H1 (cell line): ENCODE measurements at regions not wholly inside any gene's neighbourhood (a gene's known extent, or its start where the extent isn't known, plus 50 kb on each side); places are given as distances from the start of the nearest gene placed in this dataset.

Experiments used
- CTCF ChIA-PET: fragments of 300-600 bp; sonication (Branson Sonifier 250); formaldehyde crosslinking; loops from one replicate; lab custom pipeline; 2021; ENCODE audit not compliant: partially characterized antibody; lab: Charles Lee
- POLR2A ChIA-PET: fragments of 300-600 bp; sonication (Branson Sonifier 250); formaldehyde crosslinking; loops from one replicate; lab custom pipeline; 2021; ENCODE audit warnings: inconsistent platforms; ENCODE audit not compliant: partially characterized antibody; lab: Charles Lee
- DNase-seq, 2 experiments: peaks; one replicate each; pipeline versions ENCODE4 v3.0.0 to v3.0.0-alpha.2; 2010 to 2022; ENCODE audit warnings: low spot score in 2 of 2, low read depth in 1 of 2, mixed read lengths in 1 of 2
- FAIRE-seq: peaks from 2 replicates; lab custom pipeline; 2011; peaks lifted over from hg19 to GRCh38; lab: Jason Lieb, UNC
- H2AFZ ChIP-seq: 2 replicates; pipeline ENCODE4 v1.8.1; 2012; ENCODE audit warnings: low read length, inconsistent platforms
- H2AK5ac ChIP-seq: 2 replicates; pipeline ENCODE4 v1.6.1; 2013; ENCODE audit warnings: low read depth, low read length
- H2BK120ac ChIP-seq: replicated peaks from 2 replicates; pipeline ENCODE3; 2013; ENCODE audit warnings: low read depth, low read length, inconsistent platforms
- H2BK12ac ChIP-seq: 2 replicates; pipeline ENCODE4 v1.6.1; 2013; ENCODE audit warnings: low read depth, low read length
- H2BK15ac ChIP-seq: 2 replicates; pipeline ENCODE4 v1.6.1; 2013; ENCODE audit warnings: low read length
- H2BK20ac ChIP-seq: 2 replicates; pipeline ENCODE4 v1.6.1; 2013; ENCODE audit warnings: low read length
- H2BK5ac ChIP-seq: 2 replicates; pipeline ENCODE4 v1.6.1; 2013; ENCODE audit warnings: low read depth, low read length
- H3K14ac ChIP-seq: 2 replicates; pipeline ENCODE4 v1.6.1; 2013; ENCODE audit warnings: inconsistent platforms; ENCODE audit not compliant: insufficient read length
- H3K18ac ChIP-seq: 2 replicates; pipeline ENCODE4 v1.6.1; 2013; ENCODE audit warnings: low read length; ENCODE audit errors: extremely low read depth
- H3K23ac ChIP-seq: 2 replicates; pipeline ENCODE4 v1.6.1; 2013; ENCODE audit warnings: inconsistent platforms; ENCODE audit not compliant: insufficient read length
- H3K23me2 ChIP-seq: 2 replicates; pipeline ENCODE4 v1.6.1; 2013; ENCODE audit warnings: low read depth, low read length
- H3K27ac ChIP-seq: 2 replicates; pipeline ENCODE4 v1.6.1; 2011; ENCODE audit warnings: low read depth, low read length, inconsistent platforms
- H3K27me3 ChIP-seq, 4 experiments: replicated peaks in 1 of 4; 1 replicate in 1 of 4; 2 replicates in 3 of 4; pipeline versions ENCODE4 v1.6.1 to v1.8.1; 2011 to 2013; ENCODE audit warnings: low read length in 3 of 4, mild to moderate bottlenecking in 3 of 4, inconsistent platforms in 2 of 4, mixed read lengths in 2 of 4, moderate library complexity in 1 of 4; ENCODE audit not compliant: control insufficient read depth in 3 of 4, insufficient read depth in 3 of 4; ENCODE audit errors: extremely low read depth in 1 of 4
- H3K36me3 ChIP-seq, 4 experiments: 2 replicates each; pipeline versions ENCODE4 v1.6.1 to v1.8.1; 2011 to 2013; ENCODE audit warnings: mild to moderate bottlenecking in 4 of 4, low read length in 3 of 4, moderate library complexity in 2 of 4, control low read depth in 1 of 4, inconsistent platforms in 1 of 4; ENCODE audit not compliant: insufficient read depth in 4 of 4, control insufficient read depth in 2 of 4
- H3K4ac ChIP-seq: replicated peaks from 2 replicates; pipeline ENCODE3; 2013; ENCODE audit warnings: low read length, low read depth, mixed read lengths, inconsistent platforms; ENCODE audit not compliant: insufficient read length
- H3K4me1 ChIP-seq, 4 experiments: replicated peaks in 1 of 4; 1 replicate in 1 of 4; 2 replicates in 3 of 4; pipeline versions ENCODE4 v1.6.1 to v1.8.1; 2011 to 2013; ENCODE audit warnings: low read length in 3 of 4, inconsistent platforms in 2 of 4, mixed read lengths in 1 of 4; ENCODE audit not compliant: insufficient read depth in 4 of 4, control insufficient read depth in 3 of 4
- H3K4me2 ChIP-seq, 2 experiments: 2 replicates each; pipeline versions ENCODE4 v1.6.1 to v1.8.1; 2011 to 2013; ENCODE audit warnings: low read depth in 2 of 2, low read length in 2 of 2, control low read depth in 1 of 2, inconsistent platforms in 1 of 2, mild to moderate bottlenecking in 1 of 2; ENCODE audit not compliant: insufficient read depth in 1 of 2
- H3K4me3 ChIP-seq, 4 experiments: fragments of 200-600, 300-600 bp in 1 of 4; sonication (generic), shearing (Covaris generic), sonication (Bioruptor Twin) in 1 of 4; 2 replicates each; pipeline versions ENCODE4 v1.5.1 to v1.8.1; 2011 to 2016; ENCODE audit warnings: low read length in 4 of 4, low read depth in 3 of 4, control low read depth in 2 of 4, inconsistent platforms in 2 of 4, mild to moderate bottlenecking in 2 of 4, mixed read lengths in 1 of 4, moderate library complexity in 1 of 4; ENCODE audit not compliant: insufficient read depth in 2 of 4; ENCODE audit errors: extremely low read depth in 1 of 4
- H3K56ac ChIP-seq: replicated peaks from 2 replicates; pipeline ENCODE3; 2013; ENCODE audit warnings: low read depth, mild to moderate bottlenecking, mixed read lengths, low read length, inconsistent platforms; ENCODE audit not compliant: insufficient read length
- H3K79me1 ChIP-seq: 2 replicates; pipeline ENCODE4 v1.6.1; 2013; ENCODE audit warnings: low read depth, low read length, control low read depth
- H3K79me2 ChIP-seq, 2 experiments: 2 replicates each; pipeline versions ENCODE4 v1.6.1 to v1.8.1; 2012 to 2013; ENCODE audit warnings: low read length in 2 of 2, mild to moderate bottlenecking in 2 of 2, inconsistent platforms in 1 of 2; ENCODE audit not compliant: insufficient read depth in 2 of 2, control insufficient read depth in 1 of 2
- H3K9ac ChIP-seq, 4 experiments: replicated peaks in 1 of 4; 1 replicate in 1 of 4; 2 replicates in 3 of 4; pipeline versions ENCODE4 v1.6.1 to v1.8.1; 2011 to 2013; ENCODE audit warnings: low read depth in 3 of 4, low read length in 3 of 4, control low read depth in 2 of 4, mild to moderate bottlenecking in 2 of 4, moderate library complexity in 2 of 4, inconsistent platforms in 1 of 4; ENCODE audit errors: extremely low read depth in 1 of 4
- H3K9me3 ChIP-seq, 2 experiments: 2 replicates each; pipeline versions ENCODE4 v1.6.1 to v1.8.1; 2012 to 2013; ENCODE audit warnings: mild to moderate bottlenecking in 2 of 2, moderate library complexity in 2 of 2, control low read depth in 1 of 2, inconsistent platforms in 1 of 2, low read depth in 1 of 2, low read length in 1 of 2, mixed read lengths in 1 of 2; ENCODE audit not compliant: insufficient read depth in 2 of 2
- H4K20me1 ChIP-seq, 2 experiments: replicated peaks in 1 of 2; 2 replicates each; pipeline versions ENCODE3 to v1.8.1; 2011 to 2013; ENCODE audit warnings: inconsistent platforms in 2 of 2, low read length in 2 of 2, mild to moderate bottlenecking in 1 of 2; ENCODE audit not compliant: insufficient read depth in 2 of 2, control insufficient read depth in 1 of 2
- H4K5ac ChIP-seq: 2 replicates; pipeline ENCODE4 v1.6.1; 2013; ENCODE audit warnings: low read length, low read depth, mixed read lengths, inconsistent platforms; ENCODE audit not compliant: insufficient read length
- H4K8ac ChIP-seq: 2 replicates; pipeline ENCODE4 v1.8.0; 2013; ENCODE audit warnings: mild to moderate bottlenecking, moderate library complexity, low read length, inconsistent platforms; ENCODE audit not compliant: insufficient read depth; ENCODE audit errors: extremely low read depth
- H4K91ac ChIP-seq: replicated peaks from 2 replicates; pipeline ENCODE3; 2013; ENCODE audit warnings: low read length, mixed read lengths, inconsistent platforms; ENCODE audit not compliant: insufficient read length
- JUN ChIP-seq: IDR thresholded peaks from 2 replicates; pipeline ENCODE4 v1.6.1; 2011; ENCODE audit warnings: low read depth, mild to moderate bottlenecking, improper control_type of control experiment, low read length
- WGBS, 2 experiments: shearing (Covaris generic) in 1 of 2; methylation state at CpG; one replicate each; pipeline versions ENCODE4 v1.1.6 to v1.1.7; 2013 to 2015; ENCODE audit warnings: low lambda C conversion rate in 2 of 2, mixed read lengths in 2 of 2, inconsistent platforms in 1 of 2, low coverage in 1 of 2, missing lambda C conversion rate in 1 of 2; ENCODE audit not compliant: insufficient replicate concordance in 2 of 2, insufficient coverage in 1 of 2, insufficient read length in 1 of 2; ENCODE audit errors: extremely low coverage in 1 of 2, missing lambda C conversion rate in 1 of 2; 5-methylcytosine and 5-hydroxymethylcytosine counted together

- H3K36me3 ChIP-seq = no peaks in the 10 kb centered on the region
- H4K8ac ChIP-seq = no peak overlapping the region
- H4K91ac ChIP-seq = no peak overlapping the region
- no peaks in the 10 kb centered on the region for H3K23me2 ChIP-seq
- ChIA-PET CTCF (no interaction called here), POLR2A (no interaction called here)
- H2AK5ac ChIP-seq = no peak overlapping the region
- H3K79me2 ChIP-seq = no peaks in the 10 kb centered on the region
- H3K14ac ChIP-seq = no peak overlapping the region
- H2BK5ac ChIP-seq = no peak overlapping the region
- TF ChIP-seq JUN = no peak
- no peak overlapping the region for H2AFZ ChIP-seq
- no peak overlapping the region for H2BK12ac ChIP-seq
- 95% methylated on average over 4 of the region's 4 CpGs; no CpG with 5 or more reads in 1 of the 2 experiments for WGBS, 2 experiments
- H3K79me1 ChIP-seq = no peaks in the 10 kb centered on the region
- no peak overlapping the region for H2BK20ac ChIP-seq
- no peak overlapping the region for H3K18ac ChIP-seq
- no peak overlapping the region for H3K56ac ChIP-seq
- no peaks in the 10 kb centered on the region for H4K20me1 ChIP-seq
- no peak overlapping the region for H3K4me3 ChIP-seq
- H3K4me2 ChIP-seq = no peak overlapping the region
- no peak for FAIRE-seq
- no peaks in the 10 kb centered on the region for H3K9me3 ChIP-seq
- no peak overlapping the region for H2BK15ac ChIP-seq
- no peaks in the 10 kb centered on the region; a peak in 1 of 7 replicates for H3K4me1 ChIP-seq
- no peak overlapping the region for H3K23ac ChIP-seq
- no peak overlapping the region for H3K9ac ChIP-seq
- no peak overlapping the region for H3K4ac ChIP-seq
- no peak for DNase-seq
- H4K5ac ChIP-seq = no peak overlapping the region
- H3K27me3 ChIP-seq = no peaks in the 10 kb centered on the region
- no peak overlapping the region for H2BK120ac ChIP-seq
- no peak overlapping the region for H3K27ac ChIP-seq
Observed at GRCh38 chr16:54679531-54679930, 251.1 kb upstream of the IRX5 start.
